HG03025 (cell line): ENCODE measurements at regions not wholly inside any gene's neighbourhood (a gene's known extent, or its start where the extent isn't known, plus 50 kb on each side); places are given as distances from the start of the nearest gene placed in this dataset.

Experiments
- ATAC-seq: cut with Tn5 transposase; IDR thresholded peaks from one replicate; pipeline ENCODE4 v1.9.1; 2021; ENCODE audit warnings: mild to moderate bottlenecking, moderate library complexity; ENCODE audit not compliant: unreplicated experiment, low FRiP score

DNA sequence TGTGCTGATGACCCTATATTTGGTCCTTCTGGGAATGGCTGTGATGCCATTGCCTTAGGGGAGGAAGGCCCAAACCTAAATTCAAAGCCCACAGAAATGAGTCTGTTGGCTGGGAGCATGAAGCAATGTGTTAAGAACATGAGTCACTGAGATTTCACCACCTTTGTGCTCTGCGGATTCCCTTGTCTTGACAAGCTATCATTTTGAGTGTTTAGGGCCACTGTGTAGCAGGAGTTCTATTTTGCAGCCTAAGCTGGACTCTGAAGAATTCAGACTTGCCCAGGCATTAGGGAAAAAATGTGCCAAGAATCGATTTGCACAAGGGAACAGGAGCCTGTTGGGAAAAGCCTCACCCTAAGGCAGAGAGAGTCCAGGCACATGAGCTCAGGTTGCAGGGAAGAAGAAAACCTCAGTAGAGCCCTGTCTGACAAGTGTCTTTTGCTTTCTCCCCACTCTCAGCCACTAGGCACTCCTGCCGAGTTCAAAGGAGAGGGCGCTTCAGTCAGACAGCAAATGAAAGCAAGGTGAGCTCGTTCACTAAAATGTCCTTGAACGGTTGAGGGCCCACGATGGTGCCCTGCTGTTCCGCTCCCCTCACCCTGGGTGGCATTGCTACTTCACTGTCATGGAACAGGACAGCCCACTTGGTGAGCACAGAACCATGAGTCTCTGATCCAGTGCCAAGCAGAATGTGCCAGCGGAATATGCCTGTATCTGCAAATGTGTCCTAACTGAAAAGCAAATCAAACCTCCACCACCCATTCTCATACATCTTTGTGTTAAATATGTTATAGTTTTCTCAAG, 93.6 kb downstream of the PRLHR start:
- ATAC-seq = no peak

DNA sequence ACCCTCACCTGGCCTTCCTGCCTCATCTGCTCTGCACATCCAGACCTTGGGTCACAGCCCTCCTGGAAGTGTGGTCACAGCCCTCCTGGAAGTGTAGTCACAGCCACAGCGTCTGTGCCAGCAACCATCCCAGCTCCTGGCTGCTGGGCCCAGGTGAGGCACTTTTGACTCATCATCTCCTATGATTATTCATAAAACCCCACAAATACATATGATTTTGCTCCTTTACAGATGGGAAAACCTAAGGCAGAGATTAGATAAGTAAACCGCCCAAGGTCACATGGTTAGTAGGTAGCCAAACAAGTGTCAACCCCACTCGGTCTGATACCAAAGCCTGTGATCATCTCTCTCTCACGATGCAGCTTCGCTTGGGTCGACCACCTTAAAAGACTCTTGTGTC, 94.3 kb downstream of the PRLHR start:
- ATAC-seq = no peak

DNA sequence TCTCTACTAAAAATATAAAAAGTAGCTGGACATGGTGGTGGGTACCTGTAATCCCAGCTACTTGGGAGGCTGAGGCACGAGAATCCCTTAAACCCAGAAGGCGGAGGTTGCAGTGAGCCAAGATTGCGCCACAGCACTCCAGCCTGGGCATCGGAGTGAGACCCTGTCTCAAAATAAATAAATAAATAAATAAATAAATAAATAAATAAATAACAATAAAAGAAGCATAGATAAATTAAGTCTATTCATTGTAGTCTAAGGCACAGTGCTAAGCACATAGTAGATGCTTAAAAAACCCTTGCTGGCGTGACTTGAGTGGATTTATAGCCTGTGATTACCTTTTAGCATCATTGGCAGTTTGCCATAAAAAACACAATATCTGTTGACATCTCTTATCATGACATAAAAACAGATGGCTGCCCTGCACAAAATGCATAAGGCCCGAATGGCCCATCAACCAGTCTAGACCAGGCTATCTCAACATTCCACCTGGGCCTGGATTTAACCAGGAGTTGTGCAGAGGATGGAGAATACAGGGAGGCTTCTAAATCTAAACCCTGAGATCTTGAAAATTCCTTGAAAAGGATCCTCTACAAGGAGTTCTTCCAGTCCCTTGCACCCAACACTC, 94.9 kb downstream of the PRLHR start:
- no peak for ATAC-seq

DNA sequence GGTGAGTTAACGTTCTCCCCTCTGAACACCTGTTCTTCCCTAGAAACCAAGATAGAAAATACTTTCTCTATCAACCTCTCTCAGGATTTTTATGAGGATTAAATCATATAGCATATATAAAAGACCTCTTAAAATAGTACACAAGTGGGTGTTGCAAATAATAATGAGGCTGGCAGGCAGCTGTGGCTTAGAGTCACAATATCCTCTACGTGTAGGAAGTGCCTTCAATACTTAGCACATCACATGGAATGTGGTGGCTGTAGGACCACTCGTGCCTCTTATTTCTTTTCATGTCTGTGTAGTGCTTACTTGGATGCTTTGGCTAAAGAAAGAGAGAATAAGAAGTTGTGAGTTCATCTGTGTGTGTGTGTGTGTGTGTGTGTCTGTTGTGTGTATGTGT, 96.3 kb downstream of the PRLHR start:
- no peak for ATAC-seq

DNA sequence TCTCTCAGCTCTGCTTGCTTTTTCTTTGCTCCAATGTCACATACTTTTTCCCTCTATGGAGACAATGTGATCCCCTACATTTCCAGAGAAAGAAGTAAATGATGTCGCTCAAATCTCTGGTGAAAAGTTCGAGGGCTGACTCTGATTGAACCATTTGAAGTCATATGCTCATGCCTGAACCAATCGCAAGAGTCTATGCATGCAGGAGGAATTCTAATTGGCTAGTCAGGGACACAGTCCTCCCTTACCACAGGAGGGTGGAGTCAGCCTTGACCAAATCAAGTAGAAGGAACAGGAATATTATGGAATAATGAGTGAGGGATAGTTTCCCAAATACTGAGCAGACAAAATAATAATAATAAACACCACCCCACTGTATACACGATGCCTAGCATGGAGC, 96.8 kb downstream of the PRLHR start:
- ATAC-seq = no peak

DNA sequence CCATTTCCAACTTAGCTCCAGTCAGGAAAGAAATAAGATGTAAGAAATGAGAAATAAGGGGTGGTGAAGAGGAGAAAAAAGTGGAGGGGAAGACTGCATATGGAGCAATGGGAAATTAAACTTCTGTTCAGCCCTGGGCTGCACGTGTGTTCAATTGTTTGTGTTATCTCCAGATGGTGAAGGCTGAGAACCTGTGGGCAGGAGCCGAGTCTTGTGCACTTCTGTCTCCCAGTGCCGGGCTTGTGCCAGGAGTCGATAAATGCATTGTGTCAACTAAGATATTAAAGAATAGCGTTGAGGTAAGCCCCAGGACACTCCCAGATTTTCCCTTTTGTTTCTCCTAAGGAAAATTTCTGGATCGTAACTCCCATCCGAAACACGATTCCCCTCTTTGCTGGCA, 98.2 kb downstream of the PRLHR start:
- ATAC-seq = no peak

DNA sequence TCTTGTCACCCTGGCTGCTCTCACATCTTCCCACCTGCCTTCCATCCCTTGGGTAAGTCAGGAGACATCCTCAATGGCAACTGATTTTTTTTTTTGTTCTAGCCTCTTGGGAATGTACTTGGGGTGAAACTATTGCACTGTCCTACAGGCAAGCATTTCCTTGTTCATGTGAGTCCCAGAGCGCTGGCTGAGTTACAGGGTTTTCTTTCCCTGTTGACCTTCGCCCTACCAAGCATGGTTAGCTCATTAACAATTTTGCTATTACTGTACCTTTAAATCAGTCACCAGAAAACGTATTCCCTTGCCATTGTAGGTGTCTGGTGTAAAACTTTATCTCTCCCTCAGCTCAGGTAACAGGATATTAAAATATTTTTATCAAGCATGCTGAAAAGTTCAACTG, 98.9 kb downstream of the PRLHR start:
- no peak for ATAC-seq

DNA sequence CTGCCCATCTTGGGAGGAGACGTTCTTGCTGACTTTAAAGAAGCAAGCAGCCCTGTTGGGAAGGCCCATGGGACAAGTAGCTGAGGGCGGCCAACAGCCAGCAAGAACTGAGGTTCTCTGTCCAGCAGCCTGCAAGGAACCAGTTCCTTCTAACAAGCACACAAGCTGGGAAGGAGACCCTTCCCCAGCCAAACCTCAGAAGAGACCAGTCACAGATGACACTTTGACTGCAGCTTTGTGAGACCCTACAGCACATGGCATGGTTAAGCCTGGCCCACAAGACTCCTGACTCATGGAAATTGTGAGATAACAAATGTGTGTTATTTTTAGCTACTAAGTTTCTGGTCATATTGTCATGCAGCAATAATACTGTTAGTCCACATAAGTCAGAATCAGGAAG, 99.9 kb downstream of the PRLHR start:
- ATAC-seq = no peak

DNA sequence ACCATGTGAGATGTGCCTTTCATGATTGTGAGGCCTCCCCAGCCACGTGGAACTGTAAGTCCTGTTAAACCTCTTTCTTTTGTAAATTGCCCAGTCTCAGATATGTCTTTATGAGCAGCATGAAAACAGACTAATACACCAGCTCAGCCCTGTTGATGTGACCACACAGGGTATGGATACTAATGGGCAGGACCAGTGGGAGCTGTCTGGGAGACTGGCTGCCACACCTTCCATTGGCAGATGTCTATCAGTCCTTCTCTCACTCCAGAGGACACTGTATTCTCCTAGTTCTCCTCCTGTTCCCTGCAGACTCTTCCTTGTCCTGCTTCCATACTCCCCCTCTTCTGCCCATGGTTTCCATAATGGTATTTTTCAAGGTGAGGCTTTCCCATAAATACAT, 104.4 kb downstream of the PRLHR start:
- no peak for ATAC-seq

DNA sequence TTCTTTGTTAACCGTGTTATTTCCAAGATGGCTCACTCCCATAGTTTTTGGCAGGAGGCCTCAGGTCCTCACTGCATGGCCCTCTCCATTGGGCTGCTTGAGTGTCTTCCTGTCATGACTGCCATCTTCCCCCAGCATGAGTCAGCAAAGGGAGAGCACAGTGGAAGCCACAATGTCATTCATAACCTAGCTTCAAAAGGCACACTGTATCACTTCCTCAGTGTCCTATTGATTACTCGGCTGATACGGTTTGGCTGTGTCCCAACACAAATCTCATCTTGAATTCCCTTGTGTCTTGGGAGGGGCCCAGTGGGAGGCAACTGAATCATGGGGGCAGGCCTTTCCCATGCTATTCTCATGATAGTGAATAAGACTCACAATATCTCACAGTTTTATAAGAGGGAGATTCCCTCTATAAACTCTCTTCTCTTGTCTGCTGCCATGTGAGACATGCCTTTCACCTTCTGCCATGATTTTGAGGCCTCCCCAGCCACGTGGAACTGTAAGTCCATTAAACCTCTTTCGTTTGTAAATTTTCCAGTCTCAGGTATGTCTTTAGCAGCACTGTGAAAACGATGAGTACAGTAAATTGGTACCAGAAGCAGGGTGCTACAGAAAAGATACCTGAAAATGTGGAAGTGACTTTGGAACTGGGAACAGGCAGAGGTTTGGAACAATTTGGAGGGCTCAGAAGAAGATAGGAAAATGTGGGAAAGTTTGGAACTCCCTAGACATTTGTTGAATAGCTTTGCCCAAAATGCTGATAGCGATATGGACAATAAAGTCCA, 106.5 kb downstream of the PRLHR start:
- ATAC-seq = no peak

DNA sequence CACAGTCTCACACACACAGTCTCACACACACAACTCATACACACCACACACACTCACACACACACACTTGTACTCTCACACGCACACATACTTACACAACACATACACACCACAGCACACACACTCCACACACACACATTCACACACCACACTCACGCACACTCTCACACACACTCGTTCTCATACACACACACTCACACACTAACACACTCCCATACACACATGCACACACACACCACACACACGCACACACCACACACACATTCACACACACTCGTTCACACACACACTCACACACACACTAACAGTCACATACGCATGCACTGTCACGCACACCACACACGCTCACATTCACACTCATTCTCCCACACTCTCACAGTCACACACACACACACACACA, 109.8 kb downstream of the PRLHR start:
- ATAC-seq = no peak

DNA sequence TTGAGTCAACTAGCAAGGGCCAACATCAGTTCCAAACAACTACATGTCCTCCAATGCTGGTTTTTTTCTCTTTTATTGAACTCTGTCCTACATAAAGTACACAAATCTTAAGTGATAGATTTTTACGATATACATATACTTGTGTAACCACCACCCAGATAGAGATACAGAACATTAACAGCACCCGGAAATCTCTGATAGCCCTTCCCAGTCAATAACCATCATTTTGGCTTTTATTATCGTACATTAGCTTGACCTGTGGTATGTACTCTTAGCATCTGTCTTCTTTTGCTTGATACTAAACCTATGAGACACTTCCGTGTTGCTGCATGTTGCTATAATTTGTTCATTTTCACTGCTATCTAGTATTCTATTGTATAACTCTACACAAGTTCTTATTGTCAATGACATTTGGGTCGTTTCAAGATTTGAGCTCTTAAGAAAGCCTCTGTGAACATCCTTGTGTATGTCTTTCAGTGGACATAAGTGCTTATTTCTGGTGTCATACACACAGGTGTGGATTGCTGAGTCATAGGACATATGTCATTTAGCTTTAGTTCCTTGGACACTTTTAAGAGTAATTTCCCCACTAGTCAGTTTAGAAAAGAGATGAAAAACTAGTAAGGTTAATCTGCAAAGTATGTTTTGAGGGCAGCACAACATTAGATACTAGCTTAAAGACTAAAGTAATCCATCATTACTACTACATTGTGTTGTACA, 111.1 kb downstream of the PRLHR start:
- ATAC-seq = no peak

DNA sequence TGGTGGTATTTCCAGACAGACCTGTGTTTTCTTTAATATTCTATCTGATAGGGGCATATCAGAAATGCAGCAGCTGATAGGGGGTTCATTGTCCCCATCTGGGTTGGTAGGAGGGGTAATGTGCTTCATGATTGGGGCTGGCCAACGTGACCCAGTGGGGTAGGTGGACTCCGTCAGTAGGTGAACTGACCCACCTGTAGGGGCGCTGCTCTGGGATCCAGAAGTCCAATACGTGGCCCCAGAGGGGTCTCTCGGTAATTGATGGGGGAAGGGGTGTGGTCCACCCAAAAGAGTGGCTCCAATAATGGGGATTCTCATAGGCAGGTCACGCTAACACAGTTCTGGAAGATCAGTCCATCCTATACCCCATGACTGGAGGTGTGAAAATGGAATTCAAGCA, 112.0 kb downstream of the PRLHR start:
- no peak for ATAC-seq

DNA sequence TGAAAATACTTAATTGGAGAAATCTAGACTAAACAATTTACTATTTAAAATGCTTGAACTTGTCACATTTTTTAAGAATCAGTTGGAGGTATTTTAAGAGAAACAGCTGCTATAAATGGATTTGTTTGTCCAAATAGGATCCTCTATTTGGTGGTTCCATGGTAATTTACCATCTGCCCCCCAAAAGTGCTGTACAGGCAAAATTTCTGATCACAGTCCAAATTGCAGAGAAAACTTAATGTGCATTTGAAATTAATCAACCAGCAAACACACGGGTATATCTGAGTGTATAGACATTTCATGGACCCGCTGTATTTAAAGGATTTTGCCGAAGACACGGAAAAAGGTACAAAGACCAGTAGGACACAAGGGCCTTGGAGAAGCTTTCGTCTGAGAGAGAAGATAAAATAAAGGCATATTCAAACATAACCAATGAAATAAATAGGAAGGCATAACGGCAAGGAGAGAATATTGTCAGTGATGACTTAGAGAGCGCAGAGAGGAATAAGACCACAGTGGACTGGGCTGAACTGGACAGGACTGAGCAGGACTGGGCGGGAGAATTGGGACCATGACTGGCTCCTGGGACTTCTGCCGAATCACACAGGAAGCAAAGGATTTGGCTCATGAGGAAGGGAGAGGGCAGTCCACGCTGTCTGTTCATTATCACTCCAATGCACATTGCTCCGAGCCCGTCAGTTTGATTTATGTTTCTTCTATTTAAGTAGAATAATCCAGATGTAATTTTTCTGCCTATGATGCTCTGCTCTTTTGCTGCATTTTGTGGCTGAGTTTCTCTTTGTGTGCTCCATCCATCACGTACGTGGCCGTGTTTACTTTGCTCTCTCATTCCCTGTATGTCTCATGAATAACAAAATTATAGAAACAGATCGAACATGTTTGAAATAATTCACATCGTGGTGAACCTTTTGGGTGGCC, 112.8 kb downstream of the PRLHR start:
- no peak for ATAC-seq

DNA sequence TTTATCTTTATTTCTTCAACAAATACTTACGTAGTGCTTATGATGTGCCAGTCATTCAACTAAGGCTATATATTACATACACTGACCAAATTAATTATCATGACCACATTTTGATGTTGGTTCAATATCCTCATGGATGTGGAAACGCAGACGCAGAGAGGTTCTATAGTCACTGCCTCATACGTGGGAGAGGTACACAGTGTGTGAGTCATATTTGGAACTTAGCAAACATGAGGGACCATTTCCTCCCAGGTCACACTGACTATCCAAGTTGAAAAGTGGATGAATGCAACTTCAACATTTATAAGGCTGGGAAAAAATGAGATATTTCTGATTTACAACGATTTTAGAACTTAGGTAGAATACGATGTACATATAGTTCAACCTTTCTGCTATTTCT, 113.6 kb downstream of the PRLHR start:
- ATAC-seq = no peak

DNA sequence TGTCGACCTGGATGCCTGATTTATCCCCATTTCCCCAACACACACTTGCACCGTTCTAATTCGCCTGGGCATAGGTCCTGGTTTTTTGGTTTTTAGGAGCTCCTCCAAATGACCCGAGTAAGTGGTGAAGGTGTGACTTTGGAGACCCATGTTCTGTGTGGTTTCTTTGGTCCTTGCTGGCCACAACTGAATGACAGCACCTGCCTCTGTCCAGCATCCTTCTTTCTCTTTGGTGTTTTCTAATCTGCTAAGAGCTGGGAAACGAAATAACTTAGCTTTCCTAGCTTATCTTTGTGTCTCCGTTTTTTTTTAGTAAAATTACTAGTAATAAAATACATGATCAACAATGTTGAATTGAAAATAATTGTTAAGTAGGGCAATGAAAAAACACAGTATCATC, 120.2 kb downstream of the PRLHR start:
- ATAC-seq = no peak

DNA sequence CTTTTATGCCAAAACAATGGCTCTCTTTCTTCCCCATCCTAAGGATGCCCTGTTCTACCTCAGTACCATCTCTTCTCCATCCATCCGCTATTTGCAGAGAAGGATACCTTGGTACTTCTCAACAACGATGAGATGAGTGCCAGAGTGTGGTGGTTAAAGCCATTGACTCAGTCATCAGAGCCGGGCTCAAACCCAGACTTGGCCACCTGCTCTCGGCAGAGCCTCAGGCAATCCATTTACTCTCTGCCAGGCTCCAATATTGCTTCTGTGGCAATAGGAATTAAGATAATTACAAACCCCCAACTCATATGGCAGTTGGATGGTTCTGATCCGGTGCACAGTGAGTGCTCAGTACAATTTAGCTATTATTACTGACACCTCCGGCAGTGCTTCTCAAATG, 121.3 kb downstream of the PRLHR start:
- no peak for ATAC-seq

DNA sequence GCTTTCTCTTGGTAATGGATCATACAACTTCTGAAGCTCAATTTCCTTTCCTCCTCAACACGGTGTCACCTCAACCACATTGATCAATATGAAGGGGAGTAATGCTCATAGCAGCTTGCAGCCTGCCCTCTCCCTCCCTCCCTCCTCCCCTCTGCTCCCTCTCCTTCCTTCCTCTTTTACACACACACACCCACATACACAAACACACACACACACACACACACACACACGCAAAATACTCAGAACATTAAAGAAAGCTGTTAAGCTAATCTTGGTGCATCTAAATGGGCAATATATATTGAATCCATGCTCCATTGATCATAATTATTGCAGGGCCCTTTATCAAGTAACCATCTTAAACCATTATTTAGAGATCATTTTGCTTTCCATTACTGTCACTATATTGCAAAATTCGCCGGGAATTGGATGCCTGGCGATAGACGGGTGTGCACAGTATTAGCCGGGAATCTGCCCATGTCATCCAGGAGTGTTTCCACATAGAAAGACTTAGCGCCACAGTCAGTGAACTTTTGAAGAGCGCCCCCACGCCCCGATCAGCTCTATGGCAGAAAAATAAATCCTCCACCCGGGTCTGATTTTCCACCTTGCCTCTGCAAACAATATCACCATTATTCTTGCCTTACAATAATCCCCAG, 122.0 kb downstream of the PRLHR start:
- ATAC-seq = no peak
